WI38 (cell line): ENCODE measurements at regions not wholly inside any gene's neighbourhood (a gene's known extent, or its start where the extent isn't known, plus 50 kb on each side); places are given as distances from the start of the nearest gene placed in this dataset.
"Not testable (repeated sequence)": the region's sequence is repeated elsewhere in the genome, so short reads cannot be mapped to it uniquely, and the experiment has no call there.

Experiments
- H3K4me3 ChIP-seq: 2 replicates; pipeline ENCODE4 v1.5.1; 2011; ENCODE audit warnings: low read depth, mild to moderate bottlenecking, control low read depth, low read length
- TF ChIP-seq, protein P1 (sequence below): IDR thresholded peaks from 2 replicates; pipeline ENCODE4 v1.5.1; 2012; ENCODE audit warnings: low read depth, mild to moderate bottlenecking, control low read depth, low read length

GRCh38 chr17:70320673-70321345 is 151.5 kb downstream of the KCNJ2 start:
- no peak overlapping the region for H3K4me3 ChIP-seq
- TF ChIP-seq, protein P1, sequence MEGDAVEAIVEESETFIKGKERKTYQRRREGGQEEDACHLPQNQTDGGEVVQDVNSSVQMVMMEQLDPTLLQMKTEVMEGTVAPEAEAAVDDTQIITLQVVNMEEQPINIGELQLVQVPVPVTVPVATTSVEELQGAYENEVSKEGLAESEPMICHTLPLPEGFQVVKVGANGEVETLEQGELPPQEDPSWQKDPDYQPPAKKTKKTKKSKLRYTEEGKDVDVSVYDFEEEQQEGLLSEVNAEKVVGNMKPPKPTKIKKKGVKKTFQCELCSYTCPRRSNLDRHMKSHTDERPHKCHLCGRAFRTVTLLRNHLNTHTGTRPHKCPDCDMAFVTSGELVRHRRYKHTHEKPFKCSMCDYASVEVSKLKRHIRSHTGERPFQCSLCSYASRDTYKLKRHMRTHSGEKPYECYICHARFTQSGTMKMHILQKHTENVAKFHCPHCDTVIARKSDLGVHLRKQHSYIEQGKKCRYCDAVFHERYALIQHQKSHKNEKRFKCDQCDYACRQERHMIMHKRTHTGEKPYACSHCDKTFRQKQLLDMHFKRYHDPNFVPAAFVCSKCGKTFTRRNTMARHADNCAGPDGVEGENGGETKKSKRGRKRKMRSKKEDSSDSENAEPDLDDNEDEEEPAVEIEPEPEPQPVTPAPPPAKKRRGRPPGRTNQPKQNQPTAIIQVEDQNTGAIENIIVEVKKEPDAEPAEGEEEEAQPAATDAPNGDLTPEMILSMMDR = no peak

DNA sequence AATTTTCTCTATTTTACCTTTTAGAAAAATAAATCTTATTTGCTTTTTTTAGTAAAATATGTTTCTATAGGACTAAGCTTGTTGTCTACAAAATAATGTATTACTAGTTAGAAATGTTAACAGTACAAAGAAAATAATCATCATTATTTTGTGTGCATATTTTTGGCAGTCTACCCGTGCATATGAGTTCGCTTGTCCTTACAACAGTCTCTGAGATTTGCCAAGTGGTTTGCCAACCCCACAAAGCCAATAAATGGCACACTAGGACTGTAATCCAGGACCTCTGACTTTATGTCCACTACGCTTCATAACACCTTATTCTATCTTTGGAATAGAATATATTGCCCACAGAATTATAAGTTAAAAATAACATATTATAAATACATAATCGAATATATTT is 152.0 kb downstream of the KCNJ2 start:
- H3K4me3 ChIP-seq = no peak overlapping the region
- TF ChIP-seq, protein P1 = no peak

DNA sequence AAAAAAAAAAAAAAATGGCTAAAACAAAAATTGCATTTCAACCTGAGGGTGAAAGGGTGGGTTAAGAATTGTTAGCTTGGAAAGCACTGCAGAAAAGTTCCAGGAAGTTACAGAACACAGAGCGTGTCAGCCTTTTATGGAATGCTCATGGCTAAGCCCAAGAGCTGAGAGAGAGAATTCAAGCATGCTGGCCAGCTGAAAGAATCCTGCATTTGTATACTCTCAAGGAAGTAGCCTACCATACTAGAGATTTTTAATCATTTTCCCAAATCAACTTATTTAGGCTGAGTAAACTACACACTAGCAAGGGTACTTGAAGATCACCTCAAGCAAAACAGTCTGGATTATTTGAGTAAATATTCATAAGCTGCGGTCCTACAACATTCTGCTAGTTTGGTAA is 153.9 kb downstream of the KCNJ2 start:
- H3K4me3 ChIP-seq = no peak overlapping the region

GRCh38 chr17:70324031-70324430 is 154.7 kb downstream of the KCNJ2 start:
- TF ChIP-seq, protein P1 = no peak
- no peak overlapping the region for H3K4me3 ChIP-seq

More for the DNA sequence above, 153.9 kb downstream of the KCNJ2 start:
- TF ChIP-seq, protein P1 = no peak

DNA sequence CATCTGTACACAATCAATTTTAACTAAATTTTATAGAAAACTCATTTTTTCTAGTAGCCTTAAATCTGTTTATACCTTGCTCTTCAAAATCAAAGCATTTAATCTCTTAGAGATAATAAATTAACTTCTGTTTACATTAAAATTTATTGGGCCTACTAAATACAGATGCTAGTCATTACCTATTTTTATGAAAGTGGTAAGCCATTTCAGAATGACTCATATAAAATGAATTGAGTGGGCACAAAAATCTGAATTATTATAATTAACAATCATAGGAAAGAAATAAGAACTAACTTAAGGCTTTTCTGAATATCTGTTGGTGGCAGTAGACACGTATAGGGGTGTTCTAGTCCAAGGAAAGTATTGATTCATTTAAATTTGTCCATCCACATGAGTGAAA is 157.9 kb downstream of the KCNJ2 start:
- no peak overlapping the region for H3K4me3 ChIP-seq
- TF ChIP-seq, protein P1 = no peak

- no peak overlapping the region for H3K4me3 ChIP-seq
- TF ChIP-seq, protein P1 = no peak
Measured at GRCh38 chr17:70327723-70328122, 158.4 kb downstream of the KCNJ2 start.

DNA sequence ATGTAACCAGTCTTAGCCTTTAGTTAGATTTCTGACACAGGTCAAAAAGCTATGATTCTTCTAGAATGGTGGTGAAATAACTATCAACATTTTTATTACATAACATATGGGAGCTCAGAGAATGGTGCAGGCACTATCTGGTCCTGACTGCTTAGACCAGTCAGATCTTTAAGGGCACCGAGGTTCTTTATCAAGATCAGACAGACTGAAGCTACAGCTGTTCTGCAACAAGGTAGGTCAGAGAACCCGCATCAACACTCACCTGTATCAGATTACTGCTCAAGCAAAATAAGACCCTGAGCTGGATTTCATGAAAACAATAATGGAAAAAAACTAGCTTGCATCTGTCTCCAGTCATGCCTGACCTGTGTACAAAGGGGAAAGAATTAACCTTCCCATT is 160.4 kb downstream of the KCNJ2 start:
- H3K4me3 ChIP-seq = no peak overlapping the region
- TF ChIP-seq, protein P1 = no peak

- H3K4me3 ChIP-seq = not testable (repeated sequence)
Measured at GRCh38 chr17:70331066-70331465, 161.7 kb downstream of the KCNJ2 start.
